H9 (cell line): ENCODE measurements at regions not wholly inside any gene's neighbourhood (a gene's known extent, or its start where the extent isn't known, plus 50 kb on each side); places are given as distances from the start of the nearest gene placed in this dataset.

Source experiments
- DNase-seq: peaks from one replicate; pipeline ENCODE4 v3.0.0-alpha.2; 2017
- H2AFZ ChIP-seq: one replicate; pipeline ENCODE4 v1.6.1; 2013; ENCODE audit warnings: mild to moderate bottlenecking, low read length, control low read depth, moderate library complexity
- H2AK5ac ChIP-seq: 2 replicates; pipeline ENCODE4 v1.6.1; 2013; ENCODE audit warnings: low read length, control low read depth, mixed read lengths; ENCODE audit not compliant: insufficient read length
- H2BK120ac ChIP-seq: one replicate; pipeline ENCODE4 v1.6.1; 2013; ENCODE audit warnings: low read depth, mild to moderate bottlenecking, low read length, control low read depth, inconsistent platforms; ENCODE audit not compliant: poor library complexity, severe bottlenecking
- H2BK12ac ChIP-seq: 2 replicates; pipeline ENCODE4 v1.6.1; 2013; ENCODE audit warnings: low read length, control low read depth, mixed read lengths, low read depth; ENCODE audit not compliant: insufficient read length
- H2BK15ac ChIP-seq: 2 replicates; pipeline ENCODE4 v1.6.1; 2013; ENCODE audit warnings: low read depth, low read length, control low read depth
- H2BK20ac ChIP-seq: one replicate; pipeline ENCODE4 v1.6.1; 2013; ENCODE audit warnings: low read depth, mild to moderate bottlenecking, low read length, control low read depth, inconsistent platforms; ENCODE audit not compliant: poor library complexity, severe bottlenecking
- H2BK5ac ChIP-seq: 2 replicates; pipeline ENCODE4 v1.6.1; 2013; ENCODE audit warnings: low read length, control low read depth, mixed read lengths; ENCODE audit not compliant: insufficient read length
- H3K14ac ChIP-seq: 2 replicates; pipeline ENCODE4 v1.6.1; 2013; ENCODE audit warnings: low read length, control low read depth; ENCODE audit not compliant: insufficient read depth
- H3K18ac ChIP-seq: 2 replicates; pipeline ENCODE4 v1.6.1; 2013; ENCODE audit warnings: low read depth, mild to moderate bottlenecking, mixed read lengths, low read length, control low read depth; ENCODE audit not compliant: insufficient read length
- H3K23ac ChIP-seq: 2 replicates; pipeline ENCODE4 v1.6.1; 2013; ENCODE audit warnings: low read length, control low read depth, mixed read lengths, low read depth; ENCODE audit not compliant: insufficient read length
- H3K23me2 ChIP-seq: 2 replicates; pipeline ENCODE4 v1.6.1; 2013; ENCODE audit warnings: low read depth, mild to moderate bottlenecking, mixed read lengths, low read length, control low read depth; ENCODE audit not compliant: insufficient read length, poor library complexity, severe bottlenecking
- H3K27ac ChIP-seq: 2 replicates; pipeline ENCODE4 v1.5.1; 2013; ENCODE audit warnings: low read length, control low read depth, mixed read lengths, low read depth; ENCODE audit not compliant: insufficient read length
- H3K27me3 ChIP-seq: 2 replicates; pipeline ENCODE4 v1.6.1; 2013; ENCODE audit warnings: low read length, control low read depth, inconsistent platforms; ENCODE audit not compliant: insufficient read depth
- H3K4ac ChIP-seq: 2 replicates; pipeline ENCODE4 v1.6.1; 2013; ENCODE audit warnings: low read depth, mild to moderate bottlenecking, control low read depth, inconsistent platforms, low read length, moderate library complexity
- H3K4me1 ChIP-seq: 2 replicates; pipeline ENCODE4 v1.6.1; 2013; ENCODE audit warnings: low read length, control low read depth, inconsistent platforms; ENCODE audit not compliant: insufficient read depth
- H3K4me2 ChIP-seq: 2 replicates; pipeline ENCODE4 v1.6.1; 2013; ENCODE audit warnings: low read length, control low read depth, mixed read lengths; ENCODE audit not compliant: insufficient read length, insufficient read depth
- H3K56ac ChIP-seq: 2 replicates; pipeline ENCODE4 v1.6.1; 2013; ENCODE audit warnings: low read depth, mild to moderate bottlenecking, mixed read lengths, low read length, control low read depth; ENCODE audit not compliant: insufficient read length
- H3K79me1 ChIP-seq: 2 replicates; pipeline ENCODE4 v1.6.1; 2013; ENCODE audit warnings: low read depth, mild to moderate bottlenecking, moderate library complexity, low read length, control low read depth, inconsistent platforms; ENCODE audit not compliant: insufficient read depth, poor library complexity, severe bottlenecking
- H3K79me2 ChIP-seq: 2 replicates; pipeline ENCODE4 v1.6.1; 2013; ENCODE audit warnings: low read length, control low read depth, inconsistent platforms; ENCODE audit not compliant: insufficient read depth
- H3K9ac ChIP-seq: 2 replicates; pipeline ENCODE4 v1.6.1; 2013; ENCODE audit warnings: low read length, control low read depth, mixed read lengths; ENCODE audit not compliant: insufficient read length; ENCODE audit errors: extremely low read depth
- H3K9me3 ChIP-seq: one replicate; pipeline ENCODE4 v1.6.1; 2013; ENCODE audit warnings: low read depth, low read length, inconsistent platforms; ENCODE audit not compliant: control insufficient read depth
- H3T11ph ChIP-seq: one replicate; pipeline ENCODE4 v1.6.1; 2013; ENCODE audit warnings: mild to moderate bottlenecking, low read length, control low read depth, inconsistent platforms
- H4K20me1 ChIP-seq: one replicate; pipeline ENCODE4 v1.6.1; 2013; ENCODE audit not compliant: control insufficient read depth, insufficient read length, insufficient read depth
- H4K5ac ChIP-seq: 2 replicates; pipeline ENCODE4 v1.6.1; 2013; ENCODE audit warnings: low read depth, mild to moderate bottlenecking, mixed read lengths, low read length, control low read depth; ENCODE audit not compliant: insufficient read length
- H4K8ac ChIP-seq: replicated peaks from 2 replicates; pipeline ENCODE4 v1.6.1; 2013; ENCODE audit warnings: low read length, control low read depth, mixed read lengths, low read depth; ENCODE audit not compliant: insufficient read length
- H4K91ac ChIP-seq: 2 replicates; pipeline ENCODE4 v1.6.1; 2013; ENCODE audit warnings: low read depth, mild to moderate bottlenecking, moderate library complexity, mixed read lengths, low read length, control low read depth; ENCODE audit not compliant: insufficient read length
- H3K27ac Mint-ChIP-seq, 3 experiments: 2 replicates in 2 of 3; 3 replicates in 1 of 3; pipeline ENCODE4 v1.8.0; 2020 to 2021; ENCODE audit warnings: mixed read lengths in 3 of 3, mild to moderate bottlenecking in 1 of 3, moderate library complexity in 1 of 3
- H3K27me3 Mint-ChIP-seq: 2 replicates; pipeline ENCODE4 v1.8.0; 2021; ENCODE audit warnings: low read depth, mild to moderate bottlenecking, moderate library complexity, mixed read lengths
- H3K36me3 Mint-ChIP-seq, 3 experiments: 2 replicates in 2 of 3; 3 replicates in 1 of 3; pipeline ENCODE4 v1.8.0; 2020 to 2021; ENCODE audit warnings: low read depth in 3 of 3, mixed read lengths in 3 of 3; ENCODE audit not compliant: insufficient read depth in 1 of 3
- H3K4me1 Mint-ChIP-seq, 2 experiments: 2 replicates each; pipeline ENCODE4 v1.8.0; 2020; ENCODE audit warnings: mixed read lengths in 2 of 2
- H3K4me3 Mint-ChIP-seq, 2 experiments: 2 replicates in 1 of 2; 3 replicates in 1 of 2; pipeline ENCODE4 v1.8.0; 2020 to 2021; ENCODE audit warnings: mild to moderate bottlenecking in 2 of 2, mixed read lengths in 2 of 2, moderate library complexity in 1 of 2
- H3K9me3 Mint-ChIP-seq, 2 experiments: 2 replicates in 1 of 2; 3 replicates in 1 of 2; pipeline ENCODE4 v1.8.0; 2020; ENCODE audit warnings: mild to moderate bottlenecking in 2 of 2, mixed read lengths in 2 of 2, moderate library complexity in 1 of 2
- CTCF ChIP-seq: fragments of 200-600 bp; sonication (generic); conservative IDR thresholded peaks from 3 replicates; pipeline ENCODE4 v1.8.0; 2021; ENCODE audit warnings: antibody characterized with exemption, mild to moderate bottlenecking
- WGBS: extraction: QIAGEN DNeasy Blood & Tissue Kit; methylation state at CpG from one replicate; pipeline ENCODE4 v1.1.7; 2013; ENCODE audit warnings: missing lambda C conversion rate, low lambda C conversion rate, mixed read lengths; ENCODE audit not compliant: insufficient read length; ENCODE audit errors: extremely low coverage; 5-methylcytosine and 5-hydroxymethylcytosine counted together

- no peaks in the 10 kb centered on the region for H3K27me3 ChIP-seq
- no peak overlapping the region for H3K14ac ChIP-seq
- H2BK20ac ChIP-seq, result no peak overlapping the region
- no peaks in the 10 kb centered on the region for H3K79me1 ChIP-seq
- H3T11ph ChIP-seq, result no peak overlapping the region
- H4K20me1 ChIP-seq, result peaks cover 2% of the 10 kb centered on the region
- H2BK12ac ChIP-seq, result no peak overlapping the region
- no peak overlapping the region for H4K91ac ChIP-seq
- Mint-ChIP-seq H3K4me3 (no peak overlapping the region), H3K9me3 (no peaks in the 10 kb centered on the region; a peak in 1 of 5 replicates), H3K4me1 (peaks cover 13 to 24% of the 10 kb centered on the region in 2 experiments), H3K36me3 (no peaks in the 10 kb centered on the region), H3K27me3 (peaks cover 3% of the 10 kb centered on the region), H3K27ac (no peak overlapping the region)
- no peak overlapping the region for H2BK120ac ChIP-seq
- no peak overlapping the region for H3K18ac ChIP-seq
- no CpG with 5 or more reads among the region's 6 CpGs for WGBS
- H2AK5ac ChIP-seq, result no peak overlapping the region
- no peak overlapping the region for H3K9ac ChIP-seq
- H4K5ac ChIP-seq, result no peak overlapping the region
- H2BK15ac ChIP-seq, result no peak overlapping the region
- no peaks in the 10 kb centered on the region for H3K9me3 ChIP-seq
- no peak overlapping the region for H3K4me2 ChIP-seq
- H3K4ac ChIP-seq, result no peak overlapping the region
- no peak overlapping the region for H2BK5ac ChIP-seq
- H3K27ac ChIP-seq, result no peak overlapping the region
- no peak overlapping the region for H3K23ac ChIP-seq
- no peak for TF ChIP-seq CTCF
- DNase-seq, result no peak
- H3K4me1 ChIP-seq, result no peaks in the 10 kb centered on the region
- no peaks in the 10 kb centered on the region for H3K79me2 ChIP-seq
- no peak overlapping the region for H3K56ac ChIP-seq
- no peaks in the 10 kb centered on the region for H3K23me2 ChIP-seq
- no peak overlapping the region for H2AFZ ChIP-seq
- no peak overlapping the region for H4K8ac ChIP-seq
Observed at GRCh38 chr15:77715051-77715450, 82.3 kb upstream of the LINGO1 start.
